Raji (cell line): ENCODE measurements at regions not wholly inside any gene's neighbourhood (a gene's known extent, or its start where the extent isn't known, plus 50 kb on each side); places are given as distances from the start of the nearest gene placed in this dataset.

ENCODE experiments used
- POLR2A ChIP-seq: IDR thresholded peaks from 2 replicates; pipeline ENCODE4 v1.6.1; 2011; ENCODE audit warnings: low read depth, low read length, control low read depth; ENCODE audit not compliant: insufficient read depth

DNA sequence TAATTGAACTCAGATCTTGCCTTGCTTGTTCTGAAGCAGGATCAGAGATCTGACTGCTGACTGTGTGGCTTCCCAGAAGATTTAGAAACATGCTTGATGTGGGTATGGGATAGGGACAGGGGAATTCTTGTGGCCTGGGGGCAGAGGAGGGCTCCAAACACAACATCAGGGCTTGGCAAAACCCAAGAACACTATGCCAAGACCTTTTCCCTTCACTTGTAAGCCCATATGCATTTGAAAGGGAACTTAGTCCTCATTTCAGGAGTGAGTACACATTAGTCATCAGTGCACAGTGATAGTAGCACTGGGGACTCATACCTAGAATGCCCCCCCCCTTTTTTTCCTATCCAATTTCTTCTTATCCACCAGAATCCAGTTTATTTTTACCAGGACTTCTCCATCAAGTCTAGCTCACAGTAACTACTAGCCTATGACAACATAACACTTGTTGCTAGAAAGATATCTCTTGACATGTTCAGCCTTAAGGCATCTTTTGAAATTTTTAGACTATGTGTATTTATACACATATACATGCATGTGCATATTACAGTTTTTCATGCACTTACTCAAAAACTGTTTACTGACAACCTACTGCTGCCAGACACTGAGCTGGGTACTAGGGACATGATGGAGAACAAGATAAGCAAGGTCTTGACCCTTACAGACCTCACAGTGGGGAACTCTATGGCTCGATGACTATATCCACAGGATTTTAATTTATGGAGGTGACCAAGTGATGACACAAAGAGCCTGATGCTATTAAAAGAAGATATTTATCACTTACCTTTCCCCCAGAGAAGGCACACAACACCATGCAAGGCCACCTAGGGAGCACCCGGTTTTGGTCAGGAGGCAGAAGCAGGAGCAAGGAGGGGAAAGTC lies 158.3 kb upstream of the MAP3K1 start:
- TF ChIP-seq POLR2A = no peak

DNA sequence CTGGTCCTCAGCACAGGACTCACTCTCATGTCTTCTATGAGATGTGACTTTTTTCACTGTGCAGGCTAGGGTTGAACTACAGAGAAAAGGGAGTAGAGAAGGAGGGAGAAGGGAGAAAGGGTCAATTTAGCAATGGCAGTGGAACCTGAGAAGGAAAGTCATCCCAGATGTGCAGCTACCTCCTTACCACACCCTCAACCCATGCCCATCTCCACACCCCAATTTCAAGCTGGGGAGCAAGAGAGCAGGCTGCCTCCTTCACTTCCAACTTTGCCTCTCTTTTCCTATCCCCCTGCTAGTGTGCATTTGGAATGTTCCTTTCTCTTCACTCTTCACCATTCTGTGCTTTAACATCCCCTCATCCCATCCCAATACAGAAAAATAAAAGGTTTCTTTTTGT lies 163.5 kb upstream of the MAP3K1 start:
- TF ChIP-seq POLR2A = no peak

DNA sequence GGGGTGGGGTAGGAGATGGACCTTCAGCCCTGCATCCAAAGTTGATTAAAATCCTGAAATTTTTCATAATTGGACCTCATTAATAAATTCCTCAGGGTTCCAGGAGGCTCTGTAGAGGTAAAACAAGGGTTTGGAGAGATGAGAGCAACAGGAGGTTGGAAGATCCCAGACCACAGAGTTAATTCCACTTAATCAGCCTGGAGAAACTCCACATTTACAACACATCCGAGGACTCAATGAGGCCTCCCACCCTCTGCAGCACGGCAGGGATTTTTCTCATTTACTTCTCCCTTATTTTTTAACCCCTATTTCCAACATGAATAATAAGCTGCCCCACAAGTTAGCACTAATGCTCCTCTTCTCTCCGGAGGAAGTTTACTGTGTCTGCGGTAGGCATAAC lies 165.0 kb upstream of the MAP3K1 start:
- no peak for TF ChIP-seq POLR2A

DNA sequence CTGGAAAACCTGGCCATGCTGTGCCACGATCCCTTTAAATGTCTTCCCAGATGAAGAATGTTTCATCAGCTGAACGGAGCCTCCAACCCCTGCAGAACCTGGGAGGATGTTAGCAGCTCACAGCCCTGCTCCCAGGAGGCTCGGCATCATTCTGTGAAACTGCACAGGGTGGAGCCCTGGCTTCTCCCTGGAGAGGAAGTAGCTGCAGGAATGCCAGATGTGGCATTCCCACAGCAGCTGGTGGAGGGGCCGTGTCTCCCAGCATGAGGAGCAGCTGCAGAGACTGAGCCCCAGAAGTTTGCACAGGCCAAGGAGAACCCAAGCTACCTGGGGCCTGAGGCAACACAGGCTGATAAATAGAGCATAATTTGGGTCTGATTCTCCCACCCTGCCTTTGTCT lies 165.8 kb upstream of the MAP3K1 start:
- TF ChIP-seq POLR2A = no peak

DNA sequence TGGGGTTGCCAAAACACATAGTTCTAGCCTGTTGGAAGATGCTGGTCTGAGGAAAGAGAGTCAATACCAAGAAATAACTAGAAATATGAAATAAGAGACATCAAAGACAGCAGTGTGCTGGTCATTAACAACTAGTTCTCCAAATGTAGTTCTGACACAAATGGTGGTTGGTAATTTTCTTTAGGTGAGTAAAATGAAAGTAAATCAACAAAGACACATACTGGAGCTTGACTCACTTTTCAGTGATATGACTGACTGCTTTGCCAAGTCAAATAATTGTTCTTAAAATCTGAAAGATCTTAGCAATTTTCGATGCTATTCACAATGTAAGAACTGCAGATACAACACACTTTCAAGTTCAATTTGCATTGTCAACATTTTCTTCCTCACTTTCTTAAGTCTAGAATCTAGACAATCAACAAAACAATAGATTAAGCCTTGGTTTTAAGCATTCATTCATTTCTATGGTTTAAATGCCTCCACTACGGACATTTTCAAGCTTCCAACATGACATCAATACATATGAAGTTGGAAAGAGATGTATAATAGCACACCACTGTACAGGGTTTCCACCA lies 166.8 kb upstream of the MAP3K1 start:
- no peak for TF ChIP-seq POLR2A

DNA sequence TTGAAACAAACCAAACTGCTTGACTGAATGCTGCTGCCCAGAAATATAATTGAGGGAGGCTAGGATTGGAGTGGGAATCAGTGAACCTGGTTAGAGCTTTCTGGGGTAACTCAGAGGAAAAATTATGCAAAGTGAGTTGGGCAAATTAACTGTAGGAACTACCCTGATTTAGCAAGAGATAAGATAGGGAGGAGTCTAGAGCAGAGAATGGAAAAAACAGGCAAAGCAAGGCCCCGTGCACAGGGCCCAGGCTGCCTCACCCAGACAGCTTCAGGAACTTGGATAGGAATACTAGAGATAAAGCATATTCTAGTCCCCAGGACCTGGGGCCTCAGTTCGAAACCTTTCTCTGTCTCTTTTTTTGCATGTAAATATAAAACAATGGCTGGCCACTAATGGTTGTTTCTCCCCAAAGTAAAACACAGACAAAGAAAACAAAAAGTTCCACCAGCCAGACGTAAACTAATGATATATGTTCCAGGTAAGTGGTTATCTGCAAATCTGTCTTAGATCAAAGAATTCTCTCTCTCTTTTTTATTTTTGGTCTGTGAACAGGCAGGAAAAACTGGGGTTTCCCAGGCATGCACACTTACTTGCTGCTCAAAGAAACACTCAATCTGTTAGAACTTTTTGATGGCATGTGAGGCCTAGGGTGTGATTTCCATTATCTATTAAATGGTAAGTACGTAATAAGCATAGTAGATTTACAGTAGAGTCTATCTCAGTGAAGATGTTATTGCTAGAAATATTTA lies 168.1 kb upstream of the MAP3K1 start:
- no peak for TF ChIP-seq POLR2A

DNA sequence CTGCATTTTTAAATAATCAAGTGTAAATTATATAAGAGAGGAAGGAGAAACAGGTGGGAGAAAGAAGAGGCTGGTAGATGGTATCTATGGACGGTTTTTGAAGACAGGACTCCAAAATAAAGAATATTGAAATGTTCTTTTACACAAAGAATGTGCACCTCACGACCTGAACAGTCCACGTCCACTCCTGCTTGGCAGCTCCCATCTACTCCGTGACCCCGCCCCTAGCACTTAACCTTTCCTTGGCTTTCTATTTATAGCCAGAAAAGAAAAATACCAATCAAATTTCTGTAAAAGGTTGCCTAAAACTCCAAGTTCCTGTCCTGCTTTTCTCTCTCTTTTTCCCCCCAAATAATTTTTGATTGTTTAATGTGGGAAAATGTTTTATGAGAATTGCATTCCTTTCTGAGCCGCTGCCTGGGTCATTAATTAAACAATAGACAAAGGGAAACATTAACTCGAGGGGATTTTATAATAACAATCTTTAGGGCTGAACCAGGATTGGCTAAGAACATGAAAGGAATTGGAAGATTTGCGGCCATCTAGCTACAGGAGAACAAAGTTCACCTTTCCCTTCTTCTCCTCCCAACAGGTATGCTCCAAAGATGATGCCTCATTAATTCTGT lies 173.6 kb upstream of the MAP3K1 start:
- TF ChIP-seq POLR2A = no peak

DNA sequence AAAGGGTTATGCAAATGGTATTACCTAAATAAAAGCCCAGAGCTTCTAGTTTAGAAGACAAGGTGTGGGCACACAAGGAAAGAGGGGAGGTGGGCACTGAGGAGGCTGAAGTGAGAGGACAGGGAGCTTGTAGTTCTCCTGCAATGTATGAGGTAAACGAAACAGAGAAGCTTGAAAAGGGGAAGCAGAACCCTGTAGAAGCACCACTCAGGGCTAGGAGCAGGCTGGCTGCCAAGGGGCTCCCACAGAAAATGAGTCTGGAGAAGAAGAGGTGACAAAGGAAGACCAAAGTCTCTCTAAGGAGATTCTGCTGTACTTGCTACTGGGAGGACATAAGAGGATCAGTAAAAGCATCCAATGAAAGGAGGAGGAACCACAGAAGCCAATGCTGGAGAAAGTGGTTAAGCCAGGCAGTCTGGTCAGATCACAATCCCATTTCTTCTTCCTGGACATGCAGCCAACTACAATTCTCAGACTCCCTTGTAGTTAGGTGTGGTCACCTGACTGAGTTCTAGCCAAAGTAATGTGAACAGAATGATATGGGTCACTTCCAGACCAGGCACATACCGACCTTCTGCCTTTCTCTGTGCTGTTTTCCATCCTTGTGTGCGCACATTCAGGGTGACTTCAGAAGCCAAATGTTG lies 174.5 kb upstream of the MAP3K1 start:
- TF ChIP-seq POLR2A = no peak

DNA sequence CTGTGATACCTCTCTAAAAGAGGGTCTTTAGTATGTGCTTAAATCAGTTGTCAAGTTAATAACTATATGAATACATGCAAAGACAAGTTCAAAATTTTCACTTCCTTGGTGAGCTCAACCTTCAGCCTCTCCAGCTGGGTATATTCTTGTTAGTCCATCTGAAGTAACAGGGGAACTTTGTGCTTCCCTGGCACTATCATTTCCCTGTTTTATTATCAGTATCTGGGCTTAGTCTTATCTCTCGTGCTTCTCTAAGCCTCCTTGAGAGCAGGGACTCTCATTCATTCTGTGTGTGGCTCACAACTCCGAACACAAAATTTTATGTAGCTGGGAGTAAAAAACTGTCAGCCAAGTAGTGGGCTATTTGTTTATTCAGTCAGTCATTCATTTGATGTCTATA lies 175.9 kb upstream of the MAP3K1 start:
- no peak for TF ChIP-seq POLR2A

DNA sequence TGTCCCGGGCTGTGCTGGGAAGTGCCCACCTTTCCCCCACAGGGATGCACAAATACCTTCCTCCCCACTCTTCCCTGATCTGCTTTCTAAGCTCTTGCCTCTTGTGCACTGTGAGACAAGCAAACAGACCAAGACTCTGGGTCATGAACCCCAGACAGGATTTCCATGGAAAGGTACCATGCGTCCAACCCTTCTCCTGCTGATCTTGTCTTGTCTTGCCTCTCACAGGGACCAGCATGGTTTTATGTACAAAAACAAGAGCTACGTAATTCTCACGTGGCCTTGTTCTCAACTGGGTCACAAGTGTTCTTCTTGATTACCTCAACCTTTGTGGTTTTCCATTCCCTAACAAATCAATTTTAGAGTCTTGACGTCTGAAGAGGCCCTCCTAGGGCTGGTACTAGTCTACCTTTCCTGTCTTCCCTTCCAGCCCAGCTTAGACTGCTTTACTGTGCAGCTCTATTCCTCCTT lies 176.5 kb upstream of the MAP3K1 start:
- TF ChIP-seq POLR2A = no peak

DNA sequence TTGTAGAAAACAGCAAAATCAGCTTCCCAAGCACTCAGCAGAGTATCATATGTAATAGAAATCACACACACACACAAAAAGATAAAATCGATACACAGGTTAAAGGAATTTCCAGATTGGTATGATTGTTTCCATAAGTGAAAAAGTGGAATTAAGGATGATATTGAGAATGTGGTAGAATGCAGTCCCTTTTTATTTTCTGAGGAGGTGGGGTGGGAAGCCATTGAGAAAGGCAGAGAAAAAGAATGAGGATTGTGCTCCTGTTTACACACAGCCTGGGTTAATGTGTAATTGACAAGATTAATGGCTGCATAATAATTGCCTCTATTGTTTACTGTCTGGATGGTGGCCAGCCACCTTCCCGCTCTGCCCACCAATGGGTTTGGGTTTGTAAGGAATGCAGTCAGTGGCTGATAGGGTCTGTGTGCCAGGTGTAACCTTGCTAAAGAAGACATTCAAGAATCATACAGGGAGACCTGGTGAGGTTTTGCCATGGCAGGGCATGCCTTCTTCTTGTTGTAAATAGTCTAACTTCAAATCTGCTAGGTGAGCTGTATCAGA lies 177.2 kb upstream of the MAP3K1 start:
- no peak for TF ChIP-seq POLR2A

DNA sequence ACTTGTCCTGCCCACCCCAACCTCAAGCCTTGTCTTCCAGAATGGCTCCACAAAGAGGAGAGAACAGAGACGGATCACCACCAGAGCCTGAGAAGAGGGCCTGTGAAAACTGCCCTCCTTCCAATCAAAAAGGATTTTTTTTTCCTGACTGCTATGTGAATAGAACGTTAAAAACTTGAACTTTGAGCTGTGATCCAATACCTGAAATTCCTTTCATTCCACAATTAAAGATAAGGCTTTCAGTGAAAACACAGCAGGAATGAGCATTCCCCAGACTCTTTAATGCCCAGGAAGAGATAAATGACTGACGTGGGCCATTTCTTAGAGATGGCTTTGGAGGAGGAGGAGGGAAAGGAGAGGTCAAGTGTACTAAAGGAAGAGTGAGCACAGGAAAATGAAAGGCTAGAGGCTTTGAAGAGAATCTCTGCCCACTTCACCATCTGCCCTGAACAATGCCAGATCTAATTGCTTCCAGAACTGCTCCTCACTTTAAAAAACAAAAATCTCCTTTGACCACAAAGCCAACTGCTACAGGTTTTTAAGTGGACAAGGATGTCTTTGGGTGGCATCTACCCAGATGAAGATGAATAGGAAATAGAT lies 177.9 kb upstream of the MAP3K1 start:
- no peak for TF ChIP-seq POLR2A

DNA sequence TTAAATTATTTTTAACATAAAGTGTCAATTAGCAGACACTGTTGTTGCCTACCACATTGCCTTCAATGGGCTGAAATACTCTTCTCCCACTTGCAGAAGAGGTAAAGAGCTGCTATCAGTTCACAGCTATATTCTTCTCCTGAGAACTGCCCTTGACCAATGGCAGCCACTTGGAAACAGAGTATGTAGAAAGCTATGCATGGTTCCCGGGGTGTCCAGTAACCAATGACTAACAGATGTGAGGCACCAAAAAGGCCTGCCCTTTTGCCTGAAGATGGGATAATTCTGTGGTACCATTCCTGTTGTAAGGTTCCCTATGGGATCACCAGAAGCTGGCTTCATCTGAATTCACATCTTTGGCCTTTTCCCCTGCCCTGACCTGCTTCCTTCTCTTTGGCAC lies 181.4 kb upstream of the MAP3K1 start:
- TF ChIP-seq POLR2A = no peak

DNA sequence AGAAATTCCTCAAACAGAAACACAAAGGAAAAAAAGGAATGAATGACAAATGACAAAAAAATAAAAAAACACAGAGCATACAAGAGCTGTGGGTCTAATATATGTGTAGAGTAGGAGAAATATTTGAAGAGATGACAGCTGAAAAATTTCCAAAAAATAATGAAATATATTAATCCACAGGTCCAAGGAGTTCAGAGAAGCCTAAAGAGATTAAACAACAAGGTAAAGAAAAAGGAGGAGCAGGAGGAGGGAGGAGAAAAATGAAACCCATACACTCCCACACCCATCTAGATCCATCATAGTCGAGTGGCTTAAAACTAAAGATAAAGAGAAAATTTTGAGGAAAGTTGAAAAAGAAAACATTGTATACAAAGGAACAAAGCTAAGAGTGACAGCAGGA lies 182.4 kb upstream of the MAP3K1 start:
- no peak for TF ChIP-seq POLR2A

DNA sequence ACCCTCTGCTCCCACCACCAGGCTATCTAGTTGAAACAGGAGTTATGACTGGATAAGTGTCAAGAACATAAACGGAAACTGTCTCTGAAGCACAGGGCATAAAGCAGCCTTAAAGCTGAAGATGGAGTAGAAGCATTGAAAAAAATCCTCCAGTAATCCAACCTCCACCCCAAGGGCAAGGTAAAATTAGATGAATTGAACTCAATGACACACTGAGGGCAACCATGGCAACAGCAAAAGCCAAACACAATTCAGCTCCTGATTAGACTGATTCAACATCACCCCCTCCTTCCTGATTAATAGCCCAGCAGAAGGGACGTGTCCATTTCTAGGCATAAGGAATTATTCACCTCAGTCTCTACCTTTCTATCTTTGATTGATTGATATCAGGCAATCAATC lies 183.2 kb upstream of the MAP3K1 start:
- no peak for TF ChIP-seq POLR2A

DNA sequence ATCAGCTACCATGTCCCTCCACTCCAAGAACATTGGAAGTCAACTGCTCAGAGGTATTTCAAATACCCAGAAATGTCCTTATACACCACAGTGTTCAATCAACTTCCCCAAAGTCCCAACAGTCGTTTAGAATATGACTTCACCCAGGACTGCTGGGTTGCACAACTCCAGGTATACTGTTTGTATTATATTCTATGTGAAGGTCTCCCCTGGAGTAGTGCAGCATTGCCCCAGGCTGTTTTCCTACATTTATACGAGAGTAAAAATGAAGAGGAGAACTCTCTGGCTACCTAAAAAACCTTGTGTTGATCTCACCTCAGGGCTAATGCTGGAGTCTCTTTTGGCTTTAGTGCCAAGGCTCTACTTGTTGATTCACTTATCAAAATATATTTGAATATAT lies 183.6 kb upstream of the MAP3K1 start:
- no peak for TF ChIP-seq POLR2A
